ENCODE measurements at regions not wholly inside any gene's neighbourhood (a gene's known extent, or its start where the extent isn't known, plus 50 kb on each side); places are given as distances from the start of the nearest gene placed in this dataset.

DNA sequence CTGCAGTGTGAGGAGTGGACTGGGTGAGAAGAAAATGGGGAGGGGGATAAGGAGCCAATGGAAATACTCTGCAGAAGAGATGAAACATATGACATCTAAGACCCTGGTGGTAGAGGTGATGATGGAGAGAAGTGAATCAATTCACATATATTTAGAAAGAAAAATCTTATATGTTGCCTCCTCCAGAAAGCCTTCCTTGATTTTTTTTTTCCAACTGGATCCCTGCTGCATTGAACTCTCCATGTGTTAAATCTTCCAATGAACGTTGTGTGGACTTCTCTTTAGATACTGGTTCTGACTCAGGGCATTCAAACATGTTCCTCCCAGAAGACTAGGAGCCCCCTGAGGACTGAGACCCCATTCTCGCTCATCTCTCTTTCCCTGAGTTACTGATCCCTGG is 348.3 kb downstream of the TSHZ3 start:
- no peaks in the 10 kb centered on the region for H3K4me1 ChIP-seq (ENCODE audit: insufficient read depth)
- H3K36me3 ChIP-seq (replicated peaks; ENCODE audit: insufficient read depth, low read depth), result no peaks in the 10 kb centered on the region
- no peaks in the 10 kb centered on the region for H4K20me1 ChIP-seq (ENCODE audit: insufficient read depth, poor library complexity, severe bottlenecking)
- H2AFZ ChIP-seq, result no peak overlapping the region
- TF ChIP-seq EZH2 (IDR thresholded peaks at IDR 0.05; ENCODE audit: borderline replicate concordance) (no peak), EZH2phosphoT487 (IDR thresholded peaks at IDR 0.05; ENCODE audit: low read depth, severe bottlenecking, unreplicated experiment) (no peak)
- TF ChIP-seq, protein P1, sequence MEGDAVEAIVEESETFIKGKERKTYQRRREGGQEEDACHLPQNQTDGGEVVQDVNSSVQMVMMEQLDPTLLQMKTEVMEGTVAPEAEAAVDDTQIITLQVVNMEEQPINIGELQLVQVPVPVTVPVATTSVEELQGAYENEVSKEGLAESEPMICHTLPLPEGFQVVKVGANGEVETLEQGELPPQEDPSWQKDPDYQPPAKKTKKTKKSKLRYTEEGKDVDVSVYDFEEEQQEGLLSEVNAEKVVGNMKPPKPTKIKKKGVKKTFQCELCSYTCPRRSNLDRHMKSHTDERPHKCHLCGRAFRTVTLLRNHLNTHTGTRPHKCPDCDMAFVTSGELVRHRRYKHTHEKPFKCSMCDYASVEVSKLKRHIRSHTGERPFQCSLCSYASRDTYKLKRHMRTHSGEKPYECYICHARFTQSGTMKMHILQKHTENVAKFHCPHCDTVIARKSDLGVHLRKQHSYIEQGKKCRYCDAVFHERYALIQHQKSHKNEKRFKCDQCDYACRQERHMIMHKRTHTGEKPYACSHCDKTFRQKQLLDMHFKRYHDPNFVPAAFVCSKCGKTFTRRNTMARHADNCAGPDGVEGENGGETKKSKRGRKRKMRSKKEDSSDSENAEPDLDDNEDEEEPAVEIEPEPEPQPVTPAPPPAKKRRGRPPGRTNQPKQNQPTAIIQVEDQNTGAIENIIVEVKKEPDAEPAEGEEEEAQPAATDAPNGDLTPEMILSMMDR (IDR thresholded peaks at IDR 0.05; ENCODE audit: poor library complexity), result no peak
- no peak overlapping the region for H3K4me3 ChIP-seq
- DNase-seq (ENCODE audit: low spot score), result no peak
- no peaks in the 10 kb centered on the region for H3K79me2 ChIP-seq
- no peaks in the 10 kb centered on the region for H3K9me3 ChIP-seq (ENCODE audit: low read depth)
- H3K9me2 ChIP-seq (replicated peaks; ENCODE audit: insufficient read depth), result no peaks in the 10 kb centered on the region
- no peak overlapping the region for H3K27ac ChIP-seq
- H3K27me3 ChIP-seq, result no peaks in the 10 kb centered on the region
- no peak overlapping the region for H3K4me2 ChIP-seq
- WGBS (ENCODE audit: low lambda C conversion rate, missing lambda C conversion rate), result 84% methylated on average over 2 of the region's 2 CpGs

DNA sequence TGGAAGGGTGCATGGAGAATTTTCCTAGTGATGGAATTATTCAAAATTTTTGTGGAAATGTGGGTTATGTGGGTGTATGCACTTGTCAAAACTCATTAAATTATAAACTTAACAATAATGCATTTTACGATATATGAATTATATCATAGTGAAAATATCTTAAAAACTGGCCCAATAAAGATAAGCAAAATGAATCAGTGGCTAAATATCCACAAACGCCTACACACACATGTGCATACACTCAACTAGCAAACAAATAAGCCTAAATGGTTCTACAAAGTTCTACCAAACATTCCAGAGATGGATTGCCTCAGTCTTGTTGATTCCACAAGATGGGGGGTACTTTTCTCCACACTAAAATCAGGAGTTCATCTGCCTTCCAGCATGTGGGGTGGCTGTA is 349.5 kb downstream of the TSHZ3 start:
- no peak for TF ChIP-seq EZH2phosphoT487 (IDR thresholded peaks at IDR 0.05; ENCODE audit: low read depth, severe bottlenecking, unreplicated experiment)
- TF ChIP-seq, protein P1 (IDR thresholded peaks at IDR 0.05; ENCODE audit: poor library complexity), result no peak
- no peak for TF ChIP-seq EZH2 (IDR thresholded peaks at IDR 0.05; ENCODE audit: borderline replicate concordance)
- Histone ChIP-seq H3K9me3 (ENCODE audit: low read depth) (no peaks in the 10 kb centered on the region), H3K27ac (no peak overlapping the region), H3K4me1 (ENCODE audit: insufficient read depth) (no peaks in the 10 kb centered on the region), H3K4me3 (no peak overlapping the region), H3K27me3 (no peaks in the 10 kb centered on the region), H4K20me1 (ENCODE audit: insufficient read depth, poor library complexity, severe bottlenecking) (no peaks in the 10 kb centered on the region), H2AFZ (no peak overlapping the region), H3K9me2 (replicated peaks; ENCODE audit: insufficient read depth) (no peaks in the 10 kb centered on the region), H3K36me3 (replicated peaks; ENCODE audit: insufficient read depth, low read depth) (no peaks in the 10 kb centered on the region), H3K79me2 (no peaks in the 10 kb centered on the region), H3K4me2 (no peak overlapping the region)
- DNase-seq (ENCODE audit: low spot score), result no peak
- WGBS (ENCODE audit: low lambda C conversion rate, missing lambda C conversion rate), result 69% methylated on average over 2 of the region's 2 CpGs

DNA sequence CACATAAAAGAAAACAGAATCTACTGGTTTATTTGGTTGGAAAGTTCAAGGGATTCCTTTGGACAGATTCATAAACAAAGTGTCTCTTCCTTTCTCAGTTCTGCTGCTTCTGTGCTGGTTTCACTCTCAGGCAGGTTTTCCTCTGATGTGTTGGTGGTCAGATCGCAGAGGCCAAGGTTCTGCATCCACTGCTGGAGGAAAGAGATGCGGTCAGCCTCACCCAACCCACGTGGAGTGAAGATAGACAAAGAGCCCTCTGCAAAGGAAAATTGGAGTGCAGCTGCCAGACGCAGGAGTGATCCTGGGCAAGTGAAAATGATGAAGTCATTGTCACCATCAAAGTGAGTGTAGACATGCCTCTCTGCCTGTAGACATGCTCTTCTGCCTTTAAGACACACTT is 352.0 kb downstream of the TSHZ3 start:
- no peak for DNase-seq (ENCODE audit: low spot score)
- Histone ChIP-seq H3K9me3 (ENCODE audit: low read depth) (no peaks in the 10 kb centered on the region), H3K79me2 (no peaks in the 10 kb centered on the region), H3K9me2 (replicated peaks; ENCODE audit: insufficient read depth) (no peaks in the 10 kb centered on the region), H3K4me1 (ENCODE audit: insufficient read depth) (no peaks in the 10 kb centered on the region), H3K4me3 (no peak overlapping the region), H4K20me1 (ENCODE audit: insufficient read depth, poor library complexity, severe bottlenecking) (no peaks in the 10 kb centered on the region), H3K27ac (no peak overlapping the region), H3K36me3 (replicated peaks; ENCODE audit: insufficient read depth, low read depth) (no peaks in the 10 kb centered on the region), H3K4me2 (no peak overlapping the region), H2AFZ (no peak overlapping the region), H3K27me3 (no peaks in the 10 kb centered on the region)
- TF ChIP-seq EZH2 (IDR thresholded peaks at IDR 0.05; ENCODE audit: borderline replicate concordance) (no peak), EZH2phosphoT487 (IDR thresholded peaks at IDR 0.05; ENCODE audit: low read depth, severe bottlenecking, unreplicated experiment) (no peak)
- TF ChIP-seq, protein P1 (IDR thresholded peaks at IDR 0.05; ENCODE audit: poor library complexity), result no peak
- 70% methylated on average over 4 of the region's 4 CpGs for WGBS (ENCODE audit: low lambda C conversion rate, missing lambda C conversion rate)

DNA sequence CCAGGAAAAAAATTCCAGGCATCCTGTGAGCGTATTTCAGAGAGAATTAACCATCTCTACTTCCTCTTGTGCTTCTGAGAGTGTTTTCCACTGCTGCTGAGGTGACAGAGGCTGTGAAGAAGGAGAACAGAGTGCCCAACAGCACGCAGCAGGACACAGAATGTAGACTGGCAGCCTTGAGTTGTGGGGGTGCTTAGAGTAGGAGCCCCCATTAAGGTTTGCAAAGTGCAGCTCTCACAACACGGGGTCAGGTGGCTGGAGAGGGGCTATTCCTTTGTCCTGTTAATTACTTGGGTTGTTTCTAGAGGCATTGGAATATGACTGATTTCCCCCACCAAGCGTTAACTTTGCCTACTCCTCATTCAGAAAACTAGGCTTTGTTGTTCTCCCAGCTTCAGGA is 370.6 kb downstream of the TSHZ3 start:
- Histone ChIP-seq H3K36me3 (replicated peaks; ENCODE audit: insufficient read depth, low read depth) (no peaks in the 10 kb centered on the region), H2AFZ (no peak overlapping the region), H3K4me3 (no peak overlapping the region), H3K4me2 (no peak overlapping the region), H3K9me3 (ENCODE audit: low read depth) (peaks cover 5% of the 10 kb centered on the region), H4K20me1 (ENCODE audit: insufficient read depth, poor library complexity, severe bottlenecking) (no peaks in the 10 kb centered on the region), H3K27ac (no peak overlapping the region), H3K27me3 (no peaks in the 10 kb centered on the region), H3K4me1 (ENCODE audit: insufficient read depth) (no peaks in the 10 kb centered on the region), H3K9me2 (replicated peaks; ENCODE audit: insufficient read depth) (no peaks in the 10 kb centered on the region), H3K79me2 (no peaks in the 10 kb centered on the region)
- no peak for DNase-seq (ENCODE audit: low spot score)
- 48% methylated on average over 4 of the region's 4 CpGs for WGBS (ENCODE audit: low lambda C conversion rate, missing lambda C conversion rate)
- TF ChIP-seq EZH2phosphoT487 (IDR thresholded peaks at IDR 0.05; ENCODE audit: low read depth, severe bottlenecking, unreplicated experiment) (no peak), EZH2 (IDR thresholded peaks at IDR 0.05; ENCODE audit: borderline replicate concordance) (no peak)
- TF ChIP-seq, protein P1 (IDR thresholded peaks at IDR 0.05; ENCODE audit: poor library complexity), result no peak

All from hepatocyte (in vitro differentiated cells).